G401 (cell line): ENCODE measurements at regions not wholly inside any gene's neighbourhood (a gene's known extent, or its start where the extent isn't known, plus 50 kb on each side); places are given as distances from the start of the nearest gene placed in this dataset.

ENCODE experiments used
- DNase-seq: peaks from one replicate; pipeline ENCODE4 v3.0.0-alpha.2; 2015; ENCODE audit warnings: low spot score
- in situ Hi-C: cut with HindIII; loops from 2 replicates; pipeline ENCODE4 v1.10.0; 2016; ENCODE audit warnings: low sequenced_read_pairs, mixed read lengths

DNA sequence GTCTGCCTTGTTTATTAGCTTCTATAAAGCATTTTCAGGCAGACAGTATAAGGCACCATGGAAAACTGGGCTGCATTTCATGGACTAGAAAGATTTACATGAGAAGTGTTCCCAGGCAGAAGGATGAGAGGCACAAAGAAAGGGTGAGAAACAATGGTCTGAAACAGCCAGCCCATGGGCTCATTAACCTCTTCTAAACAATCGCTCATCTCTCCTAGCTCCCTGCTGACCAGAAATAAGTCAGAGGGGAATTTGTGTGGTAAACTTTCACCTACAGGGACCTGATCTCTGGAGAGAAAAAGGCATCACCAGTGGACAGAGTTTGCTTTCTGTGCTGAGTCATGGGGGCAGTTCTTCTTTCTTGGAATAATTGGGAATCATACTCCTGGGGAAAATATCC is 51.8 kb upstream of the KIRREL3 start:
- DNase-seq = no peak
- in situ Hi-C loops = no loop called here
